ENCODE measurements at regions not wholly inside any gene's neighbourhood (a gene's known extent, or its start where the extent isn't known, plus 50 kb on each side); places are given as distances from the start of the nearest gene placed in this dataset.

- TF ChIP-seq, protein P1, sequence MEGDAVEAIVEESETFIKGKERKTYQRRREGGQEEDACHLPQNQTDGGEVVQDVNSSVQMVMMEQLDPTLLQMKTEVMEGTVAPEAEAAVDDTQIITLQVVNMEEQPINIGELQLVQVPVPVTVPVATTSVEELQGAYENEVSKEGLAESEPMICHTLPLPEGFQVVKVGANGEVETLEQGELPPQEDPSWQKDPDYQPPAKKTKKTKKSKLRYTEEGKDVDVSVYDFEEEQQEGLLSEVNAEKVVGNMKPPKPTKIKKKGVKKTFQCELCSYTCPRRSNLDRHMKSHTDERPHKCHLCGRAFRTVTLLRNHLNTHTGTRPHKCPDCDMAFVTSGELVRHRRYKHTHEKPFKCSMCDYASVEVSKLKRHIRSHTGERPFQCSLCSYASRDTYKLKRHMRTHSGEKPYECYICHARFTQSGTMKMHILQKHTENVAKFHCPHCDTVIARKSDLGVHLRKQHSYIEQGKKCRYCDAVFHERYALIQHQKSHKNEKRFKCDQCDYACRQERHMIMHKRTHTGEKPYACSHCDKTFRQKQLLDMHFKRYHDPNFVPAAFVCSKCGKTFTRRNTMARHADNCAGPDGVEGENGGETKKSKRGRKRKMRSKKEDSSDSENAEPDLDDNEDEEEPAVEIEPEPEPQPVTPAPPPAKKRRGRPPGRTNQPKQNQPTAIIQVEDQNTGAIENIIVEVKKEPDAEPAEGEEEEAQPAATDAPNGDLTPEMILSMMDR (IDR thresholded peaks at IDR 0.05 in 2 of 3, conservative IDR thresholded peaks at IDR 0.05 in 1 of 3; ENCODE audit: borderline replicate concordance in 1 of 3, insufficient read depth in 1 of 3, low read depth in 2 of 3, low read length in 2 of 3), result no peak
- no peak for TF ChIP-seq POLR2A (IDR thresholded peaks at IDR 0.05; ENCODE audit: borderline replicate concordance, extremely low read depth, insufficient read depth, insufficient read length)
These were observed 58.9 kb upstream of the TEX51 start for GRCh38 chr2:126839796-126840195.
